ENCODE measurements at regions not wholly inside any gene's neighbourhood (a gene's known extent, or its start where the extent isn't known, plus 50 kb on each side); places are given as distances from the start of the nearest gene placed in this dataset.

- intact Hi-C loops (cut with DNase I): no loop called here
- H3K4me3 ChIP-seq: no peak overlapping the region
- H3K27ac ChIP-seq (replicated peaks in 1 of 4): no peak overlapping the region
- whole genome bisulfite sequencing: 89% methylated on average over 4 of the region's 4 CpGs
- no peaks in the 10 kb centered on the region for H3K36me3 ChIP-seq
- TF ChIP-seq EP300 (IDR thresholded peaks at IDR 0.05): no peak
- no peak for TF ChIP-seq POLR2AphosphoS5 (IDR thresholded peaks at IDR 0.05)
- TF ChIP-seq CTCF (IDR thresholded peaks at IDR 0.05): no peak
- TF ChIP-seq POLR2A (IDR thresholded peaks at IDR 0.05; ENCODE audit: low read depth): no peak
- no peak for DNase-seq (ENCODE audit: extremely low spot score)
- H3K9me3 ChIP-seq: no peaks in the 10 kb centered on the region
- no peaks in the 10 kb centered on the region for H3K27me3 ChIP-seq
- H3K4me1 ChIP-seq: no peaks in the 10 kb centered on the region
Measured at GRCh38 chr6:103167345-103168071, 1692.2 kb downstream of the HACE1 start.

GRCh38 chr6:103154779-103155572 is 1704.7 kb downstream of the HACE1 start:
- Histone ChIP-seq H3K4me3 (no peak overlapping the region), H3K27ac (replicated peaks in 1 of 4) (no peak overlapping the region), H3K27me3 (no peaks in the 10 kb centered on the region), H3K36me3 (no peaks in the 10 kb centered on the region), H3K9me3 (no peaks in the 10 kb centered on the region), H3K4me1 (peaks cover 0 to 3% (median 0%) of the 10 kb centered on the region in 4 donors)
- DNase-seq (ENCODE audit: extremely low spot score): no peak
- WGBS: 49% methylated on average over 4 of the region's 4 CpGs
- intact Hi-C loops (cut with DNase I): no loop called here
- TF ChIP-seq EP300 (IDR thresholded peaks at IDR 0.05) (no peak), POLR2AphosphoS5 (IDR thresholded peaks at IDR 0.05) (no peak), POLR2A (IDR thresholded peaks at IDR 0.05; ENCODE audit: low read depth) (no peak), CTCF (IDR thresholded peaks at IDR 0.05) (no peak)

- H3K27me3 ChIP-seq: no peaks in the 10 kb centered on the region
- 58% methylated on average over 3 of the region's 3 CpGs for WGBS
- H3K36me3 ChIP-seq: no peaks in the 10 kb centered on the region
- no peak overlapping the region for H3K4me3 ChIP-seq
- no peaks in the 10 kb centered on the region for H3K9me3 ChIP-seq
- intact Hi-C loops (cut with DNase I): no loop called here
- no peak for DNase-seq (ENCODE audit: extremely low spot score)
- H3K27ac ChIP-seq (replicated peaks in 1 of 4): no peak overlapping the region
- H3K4me1 ChIP-seq: peaks cover 0 to 3% (median 0%) of the 10 kb centered on the region in 4 donors
- TF ChIP-seq POLR2A (IDR thresholded peaks at IDR 0.05; ENCODE audit: low read depth) (no peak), CTCF (IDR thresholded peaks at IDR 0.05) (no peak), POLR2AphosphoS5 (IDR thresholded peaks at IDR 0.05) (no peak), EP300 (IDR thresholded peaks at IDR 0.05) (no peak)
Measured at GRCh38 chr6:103153016-103153415, 1706.7 kb downstream of the HACE1 start.

- DNase-seq (ENCODE audit: extremely low spot score): no peak
- intact Hi-C loops (cut with DNase I): no loop called here
- no peaks in the 10 kb centered on the region for H3K27me3 ChIP-seq
- H3K27ac ChIP-seq (replicated peaks in 1 of 4): no peak overlapping the region
- WGBS: 89% methylated on average over 2 of the region's 2 CpGs
- no peak overlapping the region for H3K4me3 ChIP-seq
- no peak for TF ChIP-seq POLR2A (IDR thresholded peaks at IDR 0.05; ENCODE audit: low read depth)
- no peak for TF ChIP-seq EP300 (IDR thresholded peaks at IDR 0.05)
- H3K4me1 ChIP-seq: no peaks in the 10 kb centered on the region
- no peaks in the 10 kb centered on the region for H3K9me3 ChIP-seq
- no peaks in the 10 kb centered on the region for H3K36me3 ChIP-seq
Measured at GRCh38 chr6:103142902-103143301, 1716.8 kb downstream of the HACE1 start.

- H3K27me3 ChIP-seq: no peaks in the 10 kb centered on the region
- H3K9me3 ChIP-seq: no peaks in the 10 kb centered on the region
- TF ChIP-seq EP300 (IDR thresholded peaks at IDR 0.05) (no peak), POLR2AphosphoS5 (IDR thresholded peaks at IDR 0.05) (no peak), CTCF (IDR thresholded peaks at IDR 0.05) (no peak), POLR2A (IDR thresholded peaks at IDR 0.05; ENCODE audit: low read depth) (no peak)
- no peaks in the 10 kb centered on the region for H3K36me3 ChIP-seq
- no peak overlapping the region for H3K4me3 ChIP-seq
- no peak overlapping the region for H3K27ac ChIP-seq (replicated peaks in 1 of 4)
- 96% methylated on average over 5 of the region's 6 CpGs for WGBS
- intact Hi-C loops (cut with DNase I): no loop called here
- DNase-seq (ENCODE audit: extremely low spot score): no peak
- H3K4me1 ChIP-seq: no peaks in the 10 kb centered on the region
Measured at GRCh38 chr6:103140308-103141027, 1719.3 kb downstream of the HACE1 start.

Measured in esophagus muscularis mucosa (tissue), 4 donors.